ENCODE measurements at regions not wholly inside any gene's neighbourhood (a gene's known extent, or its start where the extent isn't known, plus 50 kb on each side); places are given as distances from the start of the nearest gene placed in this dataset.

- TF ChIP-seq CTCF (IDR thresholded peaks at IDR 0.05 in 8 of 11, conservative IDR thresholded peaks at IDR 0.05 in 3 of 11) (no peak), POLR2A (IDR thresholded peaks at IDR 0.05) (no peak)
These were observed 58.9 kb upstream of the SPP1 start for GRCh38 chr4:87916626-87917025.
